ENCODE measurements at regions not wholly inside any gene's neighbourhood (a gene's known extent, or its start where the extent isn't known, plus 50 kb on each side); places are given as distances from the start of the nearest gene placed in this dataset.

- TF ChIP-seq, protein P1, sequence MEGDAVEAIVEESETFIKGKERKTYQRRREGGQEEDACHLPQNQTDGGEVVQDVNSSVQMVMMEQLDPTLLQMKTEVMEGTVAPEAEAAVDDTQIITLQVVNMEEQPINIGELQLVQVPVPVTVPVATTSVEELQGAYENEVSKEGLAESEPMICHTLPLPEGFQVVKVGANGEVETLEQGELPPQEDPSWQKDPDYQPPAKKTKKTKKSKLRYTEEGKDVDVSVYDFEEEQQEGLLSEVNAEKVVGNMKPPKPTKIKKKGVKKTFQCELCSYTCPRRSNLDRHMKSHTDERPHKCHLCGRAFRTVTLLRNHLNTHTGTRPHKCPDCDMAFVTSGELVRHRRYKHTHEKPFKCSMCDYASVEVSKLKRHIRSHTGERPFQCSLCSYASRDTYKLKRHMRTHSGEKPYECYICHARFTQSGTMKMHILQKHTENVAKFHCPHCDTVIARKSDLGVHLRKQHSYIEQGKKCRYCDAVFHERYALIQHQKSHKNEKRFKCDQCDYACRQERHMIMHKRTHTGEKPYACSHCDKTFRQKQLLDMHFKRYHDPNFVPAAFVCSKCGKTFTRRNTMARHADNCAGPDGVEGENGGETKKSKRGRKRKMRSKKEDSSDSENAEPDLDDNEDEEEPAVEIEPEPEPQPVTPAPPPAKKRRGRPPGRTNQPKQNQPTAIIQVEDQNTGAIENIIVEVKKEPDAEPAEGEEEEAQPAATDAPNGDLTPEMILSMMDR (IDR thresholded peaks at IDR 0.05; ENCODE audit: low read depth, low read length), result no peak
- TF ChIP-seq POLR2A (IDR thresholded peaks at IDR 0.05; ENCODE audit: extremely low read depth, insufficient read length), result no peak
- no peak for TF ChIP-seq MYC (IDR thresholded peaks at IDR 0.05; ENCODE audit: low read depth, low read length)
- TF ChIP-seq MAX (IDR thresholded peaks at IDR 0.05; ENCODE audit: low read depth, low read length), result no peak
These were observed 462.9 kb downstream of the COG6 start for GRCh38 chr13:40118337-40118736.

All from NB4 (cell line).